Testis (tissue), 2 donors: ENCODE measurements at regions not wholly inside any gene's neighbourhood (a gene's known extent, or its start where the extent isn't known, plus 50 kb on each side); places are given as distances from the start of the nearest gene placed in this dataset.

Experiments
- DNase-seq: peaks from one replicate; pipeline ENCODE4 v3.0.0-alpha.2; 2019
- H3K27ac ChIP-seq, 2 donors: fragments of 200-600 bp; sonication (generic); one replicate each; pipeline ENCODE4 v1.5.1; 2019
- H3K27me3 ChIP-seq: fragments of 200-600 bp; sonication (generic); one replicate; pipeline ENCODE4 v1.5.1; 2019
- H3K36me3 ChIP-seq: fragments of 200-600 bp; sonication (generic); one replicate; pipeline ENCODE4 v1.5.1; 2017; ENCODE audit warnings: low read depth; ENCODE audit errors: missing control alignments
- H3K4me1 ChIP-seq: fragments of 200-600 bp; sonication (generic); one replicate; pipeline ENCODE4 v1.5.1; 2019
- H3K4me3 ChIP-seq, 2 donors: fragments of 200-600 bp; sonication (generic); one replicate each; pipeline ENCODE4 v1.5.1; 2017 to 2019
- H3K9me3 ChIP-seq: fragments of 200-600 bp; sonication (generic); one replicate; pipeline ENCODE4 v1.5.1; 2017
- CTCF ChIP-seq, 3 experiments: fragments of 450-650 bp in 2 of 3; fragments of 200-600 bp in 1 of 3; sonication (generic) in 1 of 3; IDR thresholded peaks; one replicate each; pipeline ENCODE4 v1.5.1; 2016 to 2019; ENCODE audit warnings: antibody characterized with exemption in 3 of 3, mild to moderate bottlenecking in 2 of 3, moderate library complexity in 1 of 3
- POLR2A ChIP-seq: fragments of 450-650 bp; IDR thresholded peaks from one replicate; pipeline ENCODE4 v1.6.1; 2017; ENCODE audit warnings: antibody characterized with exemption, mild to moderate bottlenecking, moderate library complexity
- WGBS, 2 donors: methylation state at CpG; one replicate each; pipeline ENCODE4 v1.1.5; 2018; 5-methylcytosine and 5-hydroxymethylcytosine counted together
- intact Hi-C: fragments of 100-400 bp; cut with DNase I; formaldehyde crosslinking; loops from one replicate; pipeline ENCODE4 v1.15.1; 2023; ENCODE audit warnings: low total_unique reads

GRCh38 chr6:120873125-120873865 is 461.0 kb downstream of the TBC1D32 start:
- 92 to 93% methylated on average over 3 to 7 of the region's 7 CpGs for WGBS, 2 donors
- Histone ChIP-seq H3K27me3 (no peaks in the 10 kb centered on the region), H3K27ac (no peak overlapping the region), H3K36me3 (no peaks in the 10 kb centered on the region), H3K4me3 (no peak overlapping the region), H3K9me3 (no peaks in the 10 kb centered on the region), H3K4me1 (no peaks in the 10 kb centered on the region)
- TF ChIP-seq CTCF (IDR thresholded peaks at IDR 0.05), result no peak
- no peak for TF ChIP-seq POLR2A
- DNase-seq, result no peak
- intact Hi-C loops, result no loop called here

- Histone ChIP-seq H3K27ac (no peak overlapping the region), H3K36me3 (no peaks in the 10 kb centered on the region), H3K4me3 (no peak overlapping the region), H3K9me3 (no peaks in the 10 kb centered on the region), H3K27me3 (no peaks in the 10 kb centered on the region), H3K4me1 (no peaks in the 10 kb centered on the region)
- TF ChIP-seq POLR2A (no peak), CTCF (IDR thresholded peaks at IDR 0.05) (no peak)
- intact Hi-C loops, result no loop called here
- WGBS, 2 donors, result 56 to 79% methylated on average over 8 to 10 of the region's 10 CpGs
- DNase-seq, result no peak
Observed at GRCh38 chr6:120872262-120872578, 462.1 kb downstream of the TBC1D32 start.

GRCh38 chr6:120871416-120872261 is 462.6 kb downstream of the TBC1D32 start:
- Histone ChIP-seq H3K9me3 (no peaks in the 10 kb centered on the region), H3K4me1 (no peaks in the 10 kb centered on the region), H3K27ac (no peak overlapping the region), H3K27me3 (no peaks in the 10 kb centered on the region), H3K36me3 (no peaks in the 10 kb centered on the region), H3K4me3 (peak overlapping the region in 1 of 2 donors; percentile 8)
- intact Hi-C loops, result no loop called here
- WGBS, 2 donors, result 61 to 68% methylated on average over 6 to 23 of the region's 23 CpGs
- peak; percentile 24 for DNase-seq
- TF ChIP-seq CTCF (IDR thresholded peaks at IDR 0.05), result no peak
- TF ChIP-seq POLR2A, result no peak

GRCh38 chr6:120869397-120869796 is 464.9 kb downstream of the TBC1D32 start:
- no peak for DNase-seq
- WGBS, 2 donors, result 22 to 67% methylated on average over 1 of the region's 1 CpG
- H3K4me3 ChIP-seq, result no peak overlapping the region
- no peaks in the 10 kb centered on the region for H3K9me3 ChIP-seq
- H3K27ac ChIP-seq, result no peak overlapping the region
- no peaks in the 10 kb centered on the region for H3K36me3 ChIP-seq
- intact Hi-C loops, result no loop called here
- H3K4me1 ChIP-seq, result no peaks in the 10 kb centered on the region
- TF ChIP-seq POLR2A (no peak), CTCF (IDR thresholded peaks at IDR 0.05) (no peak)
- no peaks in the 10 kb centered on the region for H3K27me3 ChIP-seq
